BE2C (cell line): ENCODE measurements at regions not wholly inside any gene's neighbourhood (a gene's known extent, or its start where the extent isn't known, plus 50 kb on each side); places are given as distances from the start of the nearest gene placed in this dataset.

Source experiments
- DNase-seq: peaks from one replicate; pipeline ENCODE4 v3.0.0-alpha.2; 2020
- H3K27me3 ChIP-seq: fragments of 250-450 bp; sonication (Bioruptor Pico); 2 replicates; pipeline ENCODE4 v1.5.1; 2020; ENCODE audit warnings: mild to moderate bottlenecking
- H3K36me3 ChIP-seq: fragments of 250-450 bp; sonication (Bioruptor Pico); 2 replicates; pipeline ENCODE4 v1.5.1; 2020; ENCODE audit warnings: mild to moderate bottlenecking
- H3K4me1 ChIP-seq: fragments of 250-450 bp; sonication (Bioruptor Pico); 2 replicates; pipeline ENCODE4 v1.5.1; 2020
- H3K4me3 ChIP-seq: 2 replicates; pipeline ENCODE4 v1.5.1; 2011; ENCODE audit warnings: low read depth, low read length
- H3K9me3 ChIP-seq: fragments of 250-450 bp; sonication (Bioruptor Pico); 2 replicates; pipeline ENCODE4 v1.5.1; 2020
- TF ChIP-seq, protein P1 (sequence below): IDR thresholded peaks from 2 replicates; pipeline ENCODE4 v1.5.1; 2012; ENCODE audit warnings: mild to moderate bottlenecking, low read depth, low read length

DNA sequence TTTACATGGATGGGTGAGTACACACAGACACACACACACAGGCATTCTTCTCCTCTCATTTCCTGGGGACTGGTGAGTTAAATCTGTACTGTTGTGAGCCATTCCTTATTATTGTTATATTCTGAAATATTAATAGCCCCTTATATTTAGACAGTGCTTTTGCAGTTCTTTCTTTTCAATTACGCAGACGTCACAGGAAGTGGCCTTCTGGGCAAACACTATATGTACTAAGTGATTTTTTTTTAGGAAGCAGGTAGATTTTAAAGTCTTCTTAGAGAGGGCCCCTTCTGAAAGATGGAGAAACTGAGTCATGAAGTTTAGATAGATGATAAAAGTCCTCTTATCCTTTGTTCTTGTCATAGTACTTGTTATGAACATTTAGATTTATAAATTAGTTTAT lies 1213.6 kb downstream of the VRK1 start:
- no peaks in the 10 kb centered on the region for H3K36me3 ChIP-seq
- no peak overlapping the region for H3K4me3 ChIP-seq
- TF ChIP-seq, protein P1, sequence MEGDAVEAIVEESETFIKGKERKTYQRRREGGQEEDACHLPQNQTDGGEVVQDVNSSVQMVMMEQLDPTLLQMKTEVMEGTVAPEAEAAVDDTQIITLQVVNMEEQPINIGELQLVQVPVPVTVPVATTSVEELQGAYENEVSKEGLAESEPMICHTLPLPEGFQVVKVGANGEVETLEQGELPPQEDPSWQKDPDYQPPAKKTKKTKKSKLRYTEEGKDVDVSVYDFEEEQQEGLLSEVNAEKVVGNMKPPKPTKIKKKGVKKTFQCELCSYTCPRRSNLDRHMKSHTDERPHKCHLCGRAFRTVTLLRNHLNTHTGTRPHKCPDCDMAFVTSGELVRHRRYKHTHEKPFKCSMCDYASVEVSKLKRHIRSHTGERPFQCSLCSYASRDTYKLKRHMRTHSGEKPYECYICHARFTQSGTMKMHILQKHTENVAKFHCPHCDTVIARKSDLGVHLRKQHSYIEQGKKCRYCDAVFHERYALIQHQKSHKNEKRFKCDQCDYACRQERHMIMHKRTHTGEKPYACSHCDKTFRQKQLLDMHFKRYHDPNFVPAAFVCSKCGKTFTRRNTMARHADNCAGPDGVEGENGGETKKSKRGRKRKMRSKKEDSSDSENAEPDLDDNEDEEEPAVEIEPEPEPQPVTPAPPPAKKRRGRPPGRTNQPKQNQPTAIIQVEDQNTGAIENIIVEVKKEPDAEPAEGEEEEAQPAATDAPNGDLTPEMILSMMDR: no peak
- no peaks in the 10 kb centered on the region for H3K9me3 ChIP-seq
- no peaks in the 10 kb centered on the region for H3K4me1 ChIP-seq
- no peak for DNase-seq
- H3K27me3 ChIP-seq: no peaks in the 10 kb centered on the region

DNA sequence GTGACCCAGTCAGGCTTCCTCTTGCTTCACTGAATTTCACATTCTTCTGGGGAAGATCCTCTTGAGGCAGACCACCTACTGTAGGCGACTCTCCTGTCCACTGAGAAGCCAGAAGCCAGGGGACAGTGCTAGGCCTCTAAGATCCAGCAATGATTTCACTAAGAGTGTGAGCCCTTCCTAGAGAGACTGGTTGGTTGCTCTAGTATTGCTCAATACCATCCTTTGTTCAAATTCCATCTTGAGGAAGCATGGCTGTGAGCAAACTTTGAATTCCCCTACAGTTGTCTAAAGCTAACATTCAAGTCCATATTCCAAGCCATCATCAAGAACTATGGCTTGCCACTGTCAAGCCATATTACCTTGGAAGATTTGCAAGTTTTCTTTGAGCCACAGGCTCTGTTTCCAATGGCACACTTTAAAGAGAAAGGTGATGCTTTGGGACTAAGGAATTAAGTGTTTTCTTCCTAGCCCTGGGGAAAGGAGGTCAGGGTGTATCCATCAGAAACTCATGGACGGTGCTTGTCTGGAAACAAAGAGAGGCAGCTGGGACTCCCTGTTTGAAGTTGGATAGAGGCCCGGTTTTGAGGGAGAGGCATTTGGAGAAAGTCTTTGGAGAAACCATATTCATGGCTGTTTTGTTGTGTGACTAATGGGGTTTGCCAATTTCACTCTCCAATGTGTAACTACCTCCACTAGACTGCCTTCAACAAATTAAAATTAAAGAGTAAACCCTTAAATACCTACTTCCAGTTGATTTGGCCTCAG lies 1217.9 kb downstream of the VRK1 start:
- TF ChIP-seq, protein P1: no peak
- H3K4me1 ChIP-seq: no peaks in the 10 kb centered on the region
- H3K4me3 ChIP-seq: no peak overlapping the region
- no peaks in the 10 kb centered on the region for H3K27me3 ChIP-seq
- H3K36me3 ChIP-seq: no peaks in the 10 kb centered on the region
- no peak for DNase-seq
- H3K9me3 ChIP-seq: no peaks in the 10 kb centered on the region

DNA sequence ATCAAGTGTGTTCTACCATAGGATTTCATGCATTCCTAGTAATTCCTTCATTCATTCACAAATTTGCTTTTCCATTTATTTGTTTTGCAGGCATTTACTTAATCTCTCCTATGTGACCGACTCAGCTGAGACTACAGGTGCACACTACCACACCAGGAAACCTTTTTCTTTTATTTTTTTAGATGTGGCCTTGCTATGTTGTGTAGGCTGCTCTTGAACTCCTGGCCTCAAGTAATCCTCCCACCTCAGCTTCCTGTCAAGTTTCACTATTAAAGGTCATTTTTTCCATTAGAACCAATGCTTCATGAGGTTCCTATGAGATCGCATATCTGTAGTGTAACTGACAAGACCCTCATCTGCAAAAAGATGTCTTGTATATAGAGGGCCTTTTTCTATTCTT lies 1218.7 kb downstream of the VRK1 start:
- Histone ChIP-seq H3K9me3 (no peaks in the 10 kb centered on the region), H3K4me3 (no peak overlapping the region), H3K36me3 (no peaks in the 10 kb centered on the region), H3K4me1 (no peaks in the 10 kb centered on the region), H3K27me3 (no peaks in the 10 kb centered on the region)
- no peak for DNase-seq
- TF ChIP-seq, protein P1: no peak

DNA sequence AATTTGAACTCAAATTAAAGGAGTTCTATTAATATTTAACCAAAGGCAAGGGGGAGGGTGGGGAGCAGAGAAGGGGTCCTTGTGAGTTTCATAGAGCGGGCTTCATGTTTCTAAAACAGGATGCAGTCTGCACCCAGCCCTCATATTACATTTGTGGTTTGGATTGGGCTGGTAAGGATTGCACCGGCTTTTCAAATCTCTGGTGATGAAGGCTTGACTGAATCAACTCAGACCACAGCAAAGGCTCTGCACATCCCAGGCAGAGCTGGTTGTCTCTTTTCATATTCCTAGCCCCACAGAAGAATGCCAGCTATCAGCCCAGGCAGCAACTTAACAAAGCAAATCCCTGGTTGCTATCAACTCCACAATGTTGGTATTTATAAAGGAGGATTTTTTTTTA lies 1221.4 kb downstream of the VRK1 start:
- H3K27me3 ChIP-seq: no peaks in the 10 kb centered on the region
- no peaks in the 10 kb centered on the region for H3K36me3 ChIP-seq
- no peaks in the 10 kb centered on the region for H3K4me1 ChIP-seq
- DNase-seq: no peak
- no peaks in the 10 kb centered on the region for H3K9me3 ChIP-seq
- H3K4me3 ChIP-seq: no peak overlapping the region
- TF ChIP-seq, protein P1: no peak

DNA sequence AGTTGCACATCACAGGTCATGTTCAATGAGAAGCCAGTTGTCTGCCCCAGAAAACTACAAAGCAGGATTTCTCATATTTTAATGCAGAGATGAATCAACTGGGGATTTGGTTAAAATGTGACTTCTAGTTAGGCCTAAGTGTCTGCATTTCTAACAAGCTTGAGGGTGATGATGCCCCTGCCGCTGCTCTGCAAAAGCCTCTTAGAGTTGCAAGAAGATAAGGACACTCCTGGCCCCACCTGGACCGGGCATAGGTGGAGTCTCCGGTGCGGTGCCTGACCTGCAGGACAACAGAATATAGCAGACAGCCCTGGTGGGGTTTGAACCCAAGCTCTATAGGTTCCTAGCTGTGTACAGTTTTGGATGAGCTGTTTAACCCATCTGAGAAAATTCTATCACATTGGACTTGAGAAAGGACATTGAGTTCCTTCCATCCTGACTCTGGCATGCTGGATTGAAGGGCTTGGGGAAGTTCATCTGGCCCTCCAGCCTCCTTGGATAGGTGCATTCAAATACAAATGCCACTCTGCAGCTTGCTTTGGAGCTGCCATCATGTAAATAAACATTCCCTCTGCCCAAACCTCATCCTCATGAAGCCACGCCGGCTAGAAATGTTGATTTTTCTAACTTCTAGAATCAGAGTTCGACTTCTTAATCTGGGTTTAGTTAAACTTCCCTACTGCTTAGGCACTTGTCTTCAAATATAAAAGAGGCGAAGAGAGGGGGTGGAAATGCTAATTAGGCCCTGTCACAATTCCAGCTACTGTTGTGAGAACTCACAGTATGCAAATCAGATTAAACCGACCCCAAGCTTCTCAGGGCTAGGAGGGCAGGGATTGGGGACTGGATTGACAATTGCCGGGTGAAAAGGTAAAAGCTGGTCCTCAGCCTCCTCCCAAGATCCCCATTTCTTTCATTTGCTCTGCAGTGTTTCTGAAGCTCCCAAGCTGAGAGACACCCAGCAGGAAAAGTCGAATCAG lies 1225.6 kb downstream of the VRK1 start:
- DNase-seq: no peak
- no peaks in the 10 kb centered on the region for H3K36me3 ChIP-seq
- TF ChIP-seq, protein P1: no peak
- H3K27me3 ChIP-seq: no peaks in the 10 kb centered on the region
- no peaks in the 10 kb centered on the region for H3K9me3 ChIP-seq
- no peak overlapping the region for H3K4me3 ChIP-seq
- no peaks in the 10 kb centered on the region for H3K4me1 ChIP-seq

DNA sequence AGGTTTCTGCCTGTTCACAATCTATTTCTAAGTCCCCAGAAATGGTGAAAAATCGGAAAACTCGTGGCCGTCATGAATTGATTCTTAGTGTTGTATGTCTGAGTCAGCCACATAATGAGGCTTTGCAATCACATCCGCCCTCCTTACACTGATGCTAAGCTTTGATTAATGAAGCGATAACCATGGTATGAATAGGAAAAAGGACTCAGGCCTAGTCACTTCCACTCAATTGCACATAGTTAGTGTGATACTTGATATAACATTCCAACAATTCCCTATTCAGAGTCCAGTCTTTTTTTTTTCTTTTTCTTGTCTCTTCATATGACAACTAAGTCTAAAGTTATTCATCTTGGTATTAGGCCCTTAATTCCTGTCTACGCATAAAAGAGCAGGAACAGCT lies 1231.0 kb downstream of the VRK1 start:
- Histone ChIP-seq H3K27me3 (no peaks in the 10 kb centered on the region), H3K4me1 (no peaks in the 10 kb centered on the region), H3K9me3 (no peaks in the 10 kb centered on the region), H3K4me3 (no peak overlapping the region), H3K36me3 (no peaks in the 10 kb centered on the region)
- TF ChIP-seq, protein P1: no peak
- DNase-seq: no peak
